Stimulated activated CD8-positive, alpha-beta memory T cell treated with anti-CD3 and anti-CD28 coated beads, Interleukin-2, amount 100 ng/mL, for 48 hours (primary cell): ENCODE measurements at regions not wholly inside any gene's neighbourhood (a gene's known extent, or its start where the extent isn't known, plus 50 kb on each side); places are given as distances from the start of the nearest gene placed in this dataset.
"Not testable (repeated sequence)": the region's sequence is repeated elsewhere in the genome, so short reads cannot be mapped to it uniquely, and the experiment has no call there.

Experiments
- DNase-seq, 2 donors: peaks; one replicate each; pipeline ENCODE4 v3.0.0-alpha.2; 2020; ENCODE audit warnings: low read depth in 2 of 2

GRCh38 chr7:10463701-10464100, 510.0 kb upstream of the PHF14 start:
- no peak for DNase-seq

- DNase-seq: not testable (repeated sequence)
Measured at GRCh38 chr7:10465536-10465935, 508.1 kb upstream of the PHF14 start.

GRCh38 chr7:10468908-10469307, 504.8 kb upstream of the PHF14 start:
- no peak for DNase-seq

- no peak for DNase-seq
Measured at GRCh38 chr7:10469476-10469875, 504.2 kb upstream of the PHF14 start.

- no peak for DNase-seq
Measured at GRCh38 chr7:10471280-10472058, 502.2 kb upstream of the PHF14 start.

- DNase-seq: no peak
Measured at GRCh38 chr7:10472115-10472514, 501.6 kb upstream of the PHF14 start.

GRCh38 chr7:10473569-10473968, 500.1 kb upstream of the PHF14 start:
- DNase-seq: no peak

GRCh38 chr7:10474048-10474447, 499.6 kb upstream of the PHF14 start:
- no peak for DNase-seq

- no peak for DNase-seq
Measured at GRCh38 chr7:10475940-10476641, 497.6 kb upstream of the PHF14 start.

- DNase-seq: no peak
Measured at GRCh38 chr7:10476642-10477041, 497.0 kb upstream of the PHF14 start.

GRCh38 chr7:10483671-10484070, 490.0 kb upstream of the PHF14 start:
- no peak for DNase-seq

- DNase-seq: no peak
Measured at GRCh38 chr7:10484767-10485166, 488.9 kb upstream of the PHF14 start.

- DNase-seq: not testable (repeated sequence)
Measured at GRCh38 chr7:10501206-10501884, 472.3 kb upstream of the PHF14 start.

- DNase-seq: no peak
Measured at GRCh38 chr7:10507032-10507431, 466.6 kb upstream of the PHF14 start.

- DNase-seq: no peak
Measured at GRCh38 chr7:10521306-10521705, 452.4 kb upstream of the PHF14 start.

GRCh38 chr7:10533429-10533828, 440.2 kb upstream of the PHF14 start:
- DNase-seq: not testable (repeated sequence)

- DNase-seq: no peak
Measured at GRCh38 chr7:10536561-10536960, 437.1 kb upstream of the PHF14 start.

- DNase-seq: no peak
Measured at GRCh38 chr7:10537764-10538163, 435.9 kb upstream of the PHF14 start.

GRCh38 chr7:10557375-10557774, 416.3 kb upstream of the PHF14 start:
- no peak for DNase-seq

- DNase-seq: no peak
Measured at GRCh38 chr7:10560497-10560896, 413.2 kb upstream of the PHF14 start.

- no peak for DNase-seq
Measured at GRCh38 chr7:10568891-10569290, 404.8 kb upstream of the PHF14 start.

- no peak for DNase-seq
Measured at GRCh38 chr7:10571759-10572158, 401.9 kb upstream of the PHF14 start.

- no peak for DNase-seq
Measured at GRCh38 chr7:10577866-10578374, 395.8 kb upstream of the PHF14 start.
